SU-DHL-6 (cell line): ENCODE measurements at regions not wholly inside any gene's neighbourhood (a gene's known extent, or its start where the extent isn't known, plus 50 kb on each side); places are given as distances from the start of the nearest gene placed in this dataset.

ENCODE experiments used
- H2AFZ ChIP-seq: fragments of 200-600 bp; sonication (generic); 2 replicates; pipeline ENCODE4 v1.6.1; 2014; ENCODE audit warnings: low read depth, mild to moderate bottlenecking, moderate library complexity, mixed read lengths, antibody characterized with exemption, low read length; ENCODE audit not compliant: severe bottlenecking
- H3F3A ChIP-seq: fragments of 200-600 bp; shearing (Covaris generic); 2 replicates; pipeline ENCODE4 v1.6.0; 2016; ENCODE audit warnings: antibody characterized with exemption, mild to moderate bottlenecking; ENCODE audit not compliant: insufficient read depth
- H3K27ac ChIP-seq: fragments of 200-600 bp; sonication (generic); 2 replicates; pipeline ENCODE4 v1.5.1; 2016; ENCODE audit warnings: low read depth, mild to moderate bottlenecking, low read length, moderate library complexity, mixed read lengths
- H3K27me3 ChIP-seq: fragments of 200-600 bp; sonication (generic), shearing (Covaris generic); 2 replicates; pipeline ENCODE4 v1.6.0; 2014; ENCODE audit warnings: mild to moderate bottlenecking, low read length
- H3K36me3 ChIP-seq: fragments of 200-600 bp; sonication (generic); 2 replicates; pipeline ENCODE4 v1.6.1; 2014; ENCODE audit warnings: mild to moderate bottlenecking, low read length, mixed read lengths
- H3K4me2 ChIP-seq: fragments of 300-600, 200-600 bp; shearing (Covaris generic), sonication (generic); 2 replicates; pipeline ENCODE4 v1.6.0; 2014; ENCODE audit warnings: low read length, low read depth, mild to moderate bottlenecking; ENCODE audit not compliant: poor library complexity, severe bottlenecking
- H3K4me3 ChIP-seq: fragments of 200-600 bp; sonication (generic); 2 replicates; pipeline ENCODE4 v1.5.1; 2014; ENCODE audit warnings: antibody characterized with exemption, low read length, mild to moderate bottlenecking, mixed read lengths; ENCODE audit not compliant: insufficient read depth, poor library complexity, severe bottlenecking
- H3K79me2 ChIP-seq: fragments of 200-600 bp; sonication (generic); 2 replicates; pipeline ENCODE4 v1.6.1; 2014; ENCODE audit warnings: mild to moderate bottlenecking, low read length, moderate library complexity; ENCODE audit not compliant: insufficient read depth
- H3K9ac ChIP-seq: fragments of 200-600 bp; sonication (generic); 2 replicates; pipeline ENCODE4 v1.7.0; 2014; ENCODE audit warnings: mild to moderate bottlenecking, low read length
- H3K9me2 ChIP-seq: fragments of 200-600 bp; sonication (generic); replicated peaks from 2 replicates; pipeline ENCODE4 v1.6.1; 2014; ENCODE audit warnings: low read length; ENCODE audit not compliant: insufficient read depth
- H3K9me3 ChIP-seq: fragments of 200-600 bp; sonication (generic); 2 replicates; pipeline ENCODE4 v1.6.1; 2014; ENCODE audit warnings: low read length, mixed read lengths; ENCODE audit not compliant: insufficient read depth
- H4K20me1 ChIP-seq: fragments of 200-600 bp; sonication (generic); 2 replicates; pipeline ENCODE4 v1.6.1; 2014; ENCODE audit warnings: low read depth, mild to moderate bottlenecking, antibody characterized with exemption, low read length, moderate library complexity, mixed read lengths
- EZH2phosphoT487 ChIP-seq: fragments of 200-600 bp; sonication (generic), shearing (Covaris generic); conservative IDR thresholded peaks from 2 replicates; pipeline ENCODE4 v1.6.1; 2018; ENCODE audit warnings: mild to moderate bottlenecking, antibody characterized with exemption, low read length, moderate library complexity, mixed read lengths
- TF ChIP-seq, protein P1 (sequence below): fragments of 200-600 bp; sonication (generic); IDR thresholded peaks from one replicate; pipeline ENCODE4 v1.5.1; 2017; ENCODE audit warnings: antibody characterized with exemption, mild to moderate bottlenecking, low read length, moderate library complexity; ENCODE audit not compliant: insufficient read depth, poor library complexity, severe bottlenecking

DNA sequence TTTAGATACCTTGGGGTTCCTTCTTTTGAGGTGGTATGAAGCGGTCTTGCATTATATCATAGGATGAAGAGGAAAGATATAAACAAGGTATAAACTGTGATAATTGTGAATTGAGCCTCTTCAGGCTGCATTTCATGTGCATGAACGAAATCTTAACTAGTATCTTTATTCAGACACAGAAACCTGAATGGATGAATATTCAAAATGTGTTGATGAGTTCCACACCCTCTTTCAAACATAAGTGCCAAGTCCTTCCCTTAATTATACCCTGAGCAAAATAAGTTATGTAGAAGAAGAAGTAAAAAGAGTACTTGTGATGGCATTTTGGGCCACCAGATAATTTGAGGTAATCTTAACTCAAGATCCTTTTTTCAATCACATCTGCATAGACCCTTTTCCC, 103.1 kb upstream of the CFAP20DC start:
- H3F3A ChIP-seq: no peaks in the 10 kb centered on the region
- no peaks in the 10 kb centered on the region for H3K9me2 ChIP-seq
- no peaks in the 10 kb centered on the region for H3K9me3 ChIP-seq
- no peaks in the 10 kb centered on the region for H3K79me2 ChIP-seq
- no peaks in the 10 kb centered on the region for H3K27me3 ChIP-seq
- H3K27ac ChIP-seq: no peak overlapping the region
- H3K9ac ChIP-seq: no peak overlapping the region
- no peaks in the 10 kb centered on the region for H3K36me3 ChIP-seq
- TF ChIP-seq, protein P1, sequence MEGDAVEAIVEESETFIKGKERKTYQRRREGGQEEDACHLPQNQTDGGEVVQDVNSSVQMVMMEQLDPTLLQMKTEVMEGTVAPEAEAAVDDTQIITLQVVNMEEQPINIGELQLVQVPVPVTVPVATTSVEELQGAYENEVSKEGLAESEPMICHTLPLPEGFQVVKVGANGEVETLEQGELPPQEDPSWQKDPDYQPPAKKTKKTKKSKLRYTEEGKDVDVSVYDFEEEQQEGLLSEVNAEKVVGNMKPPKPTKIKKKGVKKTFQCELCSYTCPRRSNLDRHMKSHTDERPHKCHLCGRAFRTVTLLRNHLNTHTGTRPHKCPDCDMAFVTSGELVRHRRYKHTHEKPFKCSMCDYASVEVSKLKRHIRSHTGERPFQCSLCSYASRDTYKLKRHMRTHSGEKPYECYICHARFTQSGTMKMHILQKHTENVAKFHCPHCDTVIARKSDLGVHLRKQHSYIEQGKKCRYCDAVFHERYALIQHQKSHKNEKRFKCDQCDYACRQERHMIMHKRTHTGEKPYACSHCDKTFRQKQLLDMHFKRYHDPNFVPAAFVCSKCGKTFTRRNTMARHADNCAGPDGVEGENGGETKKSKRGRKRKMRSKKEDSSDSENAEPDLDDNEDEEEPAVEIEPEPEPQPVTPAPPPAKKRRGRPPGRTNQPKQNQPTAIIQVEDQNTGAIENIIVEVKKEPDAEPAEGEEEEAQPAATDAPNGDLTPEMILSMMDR: no peak
- TF ChIP-seq EZH2phosphoT487: no peak
- no peaks in the 10 kb centered on the region for H4K20me1 ChIP-seq
- no peak overlapping the region for H2AFZ ChIP-seq
- no peak overlapping the region for H3K4me3 ChIP-seq
- H3K4me2 ChIP-seq: no peak overlapping the region

DNA sequence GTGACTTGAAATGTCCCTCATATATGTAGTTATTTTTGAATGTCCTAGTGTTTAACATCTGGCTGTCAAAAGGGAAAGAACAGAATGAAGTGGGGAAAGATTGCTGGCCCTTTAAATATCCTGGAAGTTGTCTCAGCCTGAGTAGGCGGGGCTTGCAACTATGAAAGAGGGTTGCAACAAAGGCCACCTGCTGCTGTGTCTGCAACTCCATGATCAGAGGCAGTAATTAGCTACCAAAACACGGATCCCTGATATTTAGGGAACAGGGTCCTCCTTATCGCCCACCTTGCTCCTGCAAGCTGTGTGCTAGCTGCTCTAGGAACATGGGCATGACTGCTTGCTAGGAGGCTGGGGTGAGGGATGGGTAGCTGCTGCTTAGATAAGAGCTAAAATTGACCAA, 100.2 kb upstream of the CFAP20DC start:
- Histone ChIP-seq H3K79me2 (no peaks in the 10 kb centered on the region), H3K9me3 (no peaks in the 10 kb centered on the region), H3K27me3 (no peaks in the 10 kb centered on the region), H3F3A (no peaks in the 10 kb centered on the region), H2AFZ (no peak overlapping the region), H3K36me3 (no peaks in the 10 kb centered on the region), H4K20me1 (no peaks in the 10 kb centered on the region), H3K4me3 (no peak overlapping the region), H3K4me2 (no peak overlapping the region), H3K27ac (no peak overlapping the region), H3K9ac (no peak overlapping the region), H3K9me2 (no peaks in the 10 kb centered on the region)
- TF ChIP-seq, protein P1: no peak
- TF ChIP-seq EZH2phosphoT487: no peak

DNA sequence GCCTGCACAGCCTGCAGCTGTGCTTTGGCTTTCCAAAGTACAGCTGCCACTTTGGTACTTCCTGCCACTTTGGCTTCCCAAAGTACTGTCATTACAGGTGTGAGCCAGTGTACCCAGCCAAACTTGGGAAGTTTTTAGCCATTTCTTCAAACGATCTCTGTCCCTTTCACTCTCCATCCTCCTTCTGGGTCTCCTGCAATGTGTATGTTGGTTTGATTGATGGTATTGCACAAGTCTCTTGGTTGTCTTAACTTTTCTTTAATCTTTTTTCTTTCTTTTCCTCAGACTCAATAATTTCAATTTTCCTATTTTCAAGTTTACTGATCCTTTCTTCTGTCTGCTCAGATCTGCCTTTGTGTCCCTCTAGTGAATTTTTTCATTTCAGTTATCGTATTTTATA, 99.3 kb upstream of the CFAP20DC start:
- Histone ChIP-seq H3K9ac (no peak overlapping the region), H3K27ac (no peak overlapping the region), H3K9me3 (no peaks in the 10 kb centered on the region), H3F3A (no peaks in the 10 kb centered on the region), H3K4me2 (no peak overlapping the region), H3K4me3 (no peak overlapping the region), H3K79me2 (no peaks in the 10 kb centered on the region), H2AFZ (no peak overlapping the region), H4K20me1 (no peaks in the 10 kb centered on the region), H3K36me3 (no peaks in the 10 kb centered on the region), H3K27me3 (no peaks in the 10 kb centered on the region), H3K9me2 (no peaks in the 10 kb centered on the region)
- TF ChIP-seq EZH2phosphoT487: no peak
- TF ChIP-seq, protein P1: no peak
